ENCODE measurements at regions not wholly inside any gene's neighbourhood (a gene's known extent, or its start where the extent isn't known, plus 50 kb on each side); places are given as distances from the start of the nearest gene placed in this dataset.

DNA sequence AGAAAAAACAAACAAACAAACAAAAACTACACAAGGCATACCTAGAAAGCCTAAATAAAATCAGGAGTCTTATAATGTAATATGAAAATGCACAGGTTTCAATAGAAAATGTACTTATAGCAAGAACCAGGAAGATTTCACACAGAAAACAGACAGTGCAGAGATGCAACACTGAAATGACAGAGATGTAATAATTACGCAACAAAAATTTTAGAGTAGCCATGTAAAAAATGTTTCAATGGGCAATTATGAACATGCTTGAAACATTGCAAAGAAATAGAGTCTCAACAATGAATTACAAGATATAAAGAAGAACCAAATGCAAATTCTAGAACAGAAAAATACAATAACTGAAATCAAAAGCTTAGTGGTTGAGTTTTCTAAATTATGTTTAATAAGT lies 405.9 kb downstream of the PLK2 start:
- no peak for TF ChIP-seq POLR2AphosphoS5 (IDR thresholded peaks at IDR 0.05)
- no peak for TF ChIP-seq CTCF (IDR thresholded peaks at IDR 0.05)
- TF ChIP-seq POLR2A (IDR thresholded peaks at IDR 0.05): no peak

All from breast epithelium (tissue), 3 donors.